ENCODE measurements at regions not wholly inside any gene's neighbourhood (a gene's known extent, or its start where the extent isn't known, plus 50 kb on each side); places are given as distances from the start of the nearest gene placed in this dataset.

DNA sequence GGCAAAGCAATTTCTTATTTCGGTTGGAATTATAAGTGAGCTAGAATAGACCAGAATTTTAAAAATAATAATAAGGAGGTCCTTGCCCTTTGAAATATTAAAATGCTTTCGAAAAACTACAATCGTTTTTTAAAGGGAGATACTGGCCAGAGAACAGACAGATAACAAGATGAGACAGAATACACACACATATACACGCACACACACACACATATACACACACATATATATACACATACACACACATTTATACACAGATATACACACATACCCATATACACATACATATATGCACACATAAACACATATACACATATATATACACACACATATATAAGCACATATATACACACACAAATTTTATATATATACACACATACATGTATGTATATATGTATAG is 175.3 kb upstream of the MIR17HG start:
- DNase-seq (ENCODE audit: low read depth in 1 of 2, low spot score in 1 of 2): no peak
- Histone ChIP-seq H3K27me3 (ENCODE audit: insufficient read depth, poor library complexity, severe bottlenecking) (no peaks in the 10 kb centered on the region), H3K4me3 (replicated peaks; ENCODE audit: insufficient read depth, low read length) (no peak overlapping the region), H3K27ac (replicated peaks) (no peak overlapping the region)
- TF ChIP-seq SPI1 (IDR thresholded peaks at IDR 0.05; ENCODE audit: borderline replicate concordance, low read depth): no peak
- TF ChIP-seq, protein P1, sequence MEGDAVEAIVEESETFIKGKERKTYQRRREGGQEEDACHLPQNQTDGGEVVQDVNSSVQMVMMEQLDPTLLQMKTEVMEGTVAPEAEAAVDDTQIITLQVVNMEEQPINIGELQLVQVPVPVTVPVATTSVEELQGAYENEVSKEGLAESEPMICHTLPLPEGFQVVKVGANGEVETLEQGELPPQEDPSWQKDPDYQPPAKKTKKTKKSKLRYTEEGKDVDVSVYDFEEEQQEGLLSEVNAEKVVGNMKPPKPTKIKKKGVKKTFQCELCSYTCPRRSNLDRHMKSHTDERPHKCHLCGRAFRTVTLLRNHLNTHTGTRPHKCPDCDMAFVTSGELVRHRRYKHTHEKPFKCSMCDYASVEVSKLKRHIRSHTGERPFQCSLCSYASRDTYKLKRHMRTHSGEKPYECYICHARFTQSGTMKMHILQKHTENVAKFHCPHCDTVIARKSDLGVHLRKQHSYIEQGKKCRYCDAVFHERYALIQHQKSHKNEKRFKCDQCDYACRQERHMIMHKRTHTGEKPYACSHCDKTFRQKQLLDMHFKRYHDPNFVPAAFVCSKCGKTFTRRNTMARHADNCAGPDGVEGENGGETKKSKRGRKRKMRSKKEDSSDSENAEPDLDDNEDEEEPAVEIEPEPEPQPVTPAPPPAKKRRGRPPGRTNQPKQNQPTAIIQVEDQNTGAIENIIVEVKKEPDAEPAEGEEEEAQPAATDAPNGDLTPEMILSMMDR (IDR thresholded peaks at IDR 0.05; ENCODE audit: insufficient read depth, low read length): no peak
- no peak for TF ChIP-seq POLR2AphosphoS5 (IDR thresholded peaks at IDR 0.05; ENCODE audit: low read depth)
- TF ChIP-seq GABPA (IDR thresholded peaks at IDR 0.05; ENCODE audit: low read depth): no peak
- TF ChIP-seq, protein P2, sequence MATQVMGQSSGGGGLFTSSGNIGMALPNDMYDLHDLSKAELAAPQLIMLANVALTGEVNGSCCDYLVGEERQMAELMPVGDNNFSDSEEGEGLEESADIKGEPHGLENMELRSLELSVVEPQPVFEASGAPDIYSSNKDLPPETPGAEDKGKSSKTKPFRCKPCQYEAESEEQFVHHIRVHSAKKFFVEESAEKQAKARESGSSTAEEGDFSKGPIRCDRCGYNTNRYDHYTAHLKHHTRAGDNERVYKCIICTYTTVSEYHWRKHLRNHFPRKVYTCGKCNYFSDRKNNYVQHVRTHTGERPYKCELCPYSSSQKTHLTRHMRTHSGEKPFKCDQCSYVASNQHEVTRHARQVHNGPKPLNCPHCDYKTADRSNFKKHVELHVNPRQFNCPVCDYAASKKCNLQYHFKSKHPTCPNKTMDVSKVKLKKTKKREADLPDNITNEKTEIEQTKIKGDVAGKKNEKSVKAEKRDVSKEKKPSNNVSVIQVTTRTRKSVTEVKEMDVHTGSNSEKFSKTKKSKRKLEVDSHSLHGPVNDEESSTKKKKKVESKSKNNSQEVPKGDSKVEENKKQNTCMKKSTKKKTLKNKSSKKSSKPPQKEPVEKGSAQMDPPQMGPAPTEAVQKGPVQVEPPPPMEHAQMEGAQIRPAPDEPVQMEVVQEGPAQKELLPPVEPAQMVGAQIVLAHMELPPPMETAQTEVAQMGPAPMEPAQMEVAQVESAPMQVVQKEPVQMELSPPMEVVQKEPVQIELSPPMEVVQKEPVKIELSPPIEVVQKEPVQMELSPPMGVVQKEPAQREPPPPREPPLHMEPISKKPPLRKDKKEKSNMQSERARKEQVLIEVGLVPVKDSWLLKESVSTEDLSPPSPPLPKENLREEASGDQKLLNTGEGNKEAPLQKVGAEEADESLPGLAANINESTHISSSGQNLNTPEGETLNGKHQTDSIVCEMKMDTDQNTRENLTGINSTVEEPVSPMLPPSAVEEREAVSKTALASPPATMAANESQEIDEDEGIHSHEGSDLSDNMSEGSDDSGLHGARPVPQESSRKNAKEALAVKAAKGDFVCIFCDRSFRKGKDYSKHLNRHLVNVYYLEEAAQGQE (IDR thresholded peaks at IDR 0.05; ENCODE audit: insufficient replicate concordance, low read depth): no peak

DNA sequence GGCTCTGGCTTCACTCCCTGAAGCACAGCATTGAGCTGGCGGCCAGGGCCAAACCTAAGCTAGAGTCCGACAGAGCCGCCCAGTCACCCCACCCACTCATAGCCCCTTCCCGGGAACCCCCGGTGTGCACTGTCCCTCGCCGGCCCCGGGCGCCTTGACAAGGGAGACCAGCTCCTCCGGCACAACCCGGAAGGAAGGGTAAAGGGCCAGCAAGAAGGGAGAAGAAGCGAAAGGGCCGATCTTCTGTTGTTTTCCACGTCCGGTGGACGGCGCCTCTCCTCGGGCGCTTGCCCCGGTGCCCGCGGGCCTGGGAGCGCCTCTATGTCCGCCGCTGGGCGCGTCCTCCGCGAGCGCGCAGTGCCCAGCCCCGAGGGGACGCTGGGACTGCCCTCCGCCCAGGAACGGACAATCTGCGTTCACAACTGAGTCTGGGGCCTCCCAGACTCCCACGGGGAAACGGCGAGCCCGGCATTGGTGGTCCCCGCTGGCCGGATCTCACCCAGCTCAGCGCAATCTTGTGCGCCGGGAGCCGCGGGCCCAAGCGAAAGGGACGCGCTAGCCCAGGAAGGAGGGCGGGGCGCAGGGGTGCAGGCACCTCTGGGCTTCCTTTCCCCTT is 172.5 kb upstream of the MIR17HG start:
- no peak for DNase-seq (ENCODE audit: low read depth in 1 of 2, low spot score in 1 of 2)
- no peaks in the 10 kb centered on the region for H3K27me3 ChIP-seq (ENCODE audit: insufficient read depth, poor library complexity, severe bottlenecking)
- TF ChIP-seq, protein P2 (IDR thresholded peaks at IDR 0.05; ENCODE audit: insufficient replicate concordance, low read depth): no peak
- TF ChIP-seq, protein P1 (IDR thresholded peaks at IDR 0.05; ENCODE audit: insufficient read depth, low read length): no peak
- TF ChIP-seq POLR2AphosphoS5 (IDR thresholded peaks at IDR 0.05; ENCODE audit: low read depth) (no peak), SPI1 (IDR thresholded peaks at IDR 0.05; ENCODE audit: borderline replicate concordance, low read depth) (no peak), GABPA (IDR thresholded peaks at IDR 0.05; ENCODE audit: low read depth) (no peak)
- H3K27ac ChIP-seq (replicated peaks): no peak overlapping the region
- H3K4me3 ChIP-seq (replicated peaks; ENCODE audit: insufficient read depth, low read length): no peak overlapping the region

DNA sequence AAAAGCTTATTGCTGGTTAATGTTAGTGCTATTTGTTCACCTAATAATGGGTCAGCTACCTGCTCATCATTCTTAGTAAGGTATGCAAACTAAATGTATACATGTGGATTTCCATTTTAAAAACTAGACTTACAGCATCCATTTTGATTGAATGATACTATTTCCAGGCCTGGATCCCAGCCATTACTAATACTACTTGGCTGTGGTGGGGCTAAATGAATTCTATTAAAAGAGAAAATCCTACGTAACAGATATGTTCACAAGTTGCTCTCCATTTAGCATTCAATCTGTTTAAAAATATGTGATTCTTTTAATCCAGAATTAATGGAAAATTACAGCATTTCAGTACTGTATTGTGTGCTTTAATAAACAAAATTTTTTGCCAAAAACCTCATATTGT is 169.4 kb upstream of the MIR17HG start:
- DNase-seq (ENCODE audit: low read depth in 1 of 2, low spot score in 1 of 2): no peak
- no peak overlapping the region for H3K27ac ChIP-seq (replicated peaks)

DNA sequence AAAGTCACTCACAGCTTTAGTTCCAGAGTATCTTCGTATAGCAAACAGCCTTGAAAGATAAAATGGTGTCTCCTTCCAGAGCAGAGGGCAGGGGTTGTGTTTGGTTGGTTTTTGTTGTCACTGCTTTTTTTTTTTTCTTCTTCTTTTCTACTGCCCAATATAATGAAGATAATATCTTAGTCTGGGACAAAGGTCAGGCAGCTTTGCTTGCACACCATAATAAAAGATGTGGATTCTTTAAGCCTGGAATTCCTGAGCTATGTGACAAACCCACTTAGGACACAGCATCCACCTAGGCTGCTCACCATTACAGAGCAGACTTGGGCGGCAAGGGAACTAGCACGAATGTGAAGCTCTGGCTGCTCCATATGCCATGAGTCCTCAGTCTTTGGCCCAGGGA is 165.6 kb upstream of the MIR17HG start:
- Histone ChIP-seq H3K4me3 (replicated peaks; ENCODE audit: insufficient read depth, low read length) (no peak overlapping the region), H3K27me3 (ENCODE audit: insufficient read depth, poor library complexity, severe bottlenecking) (no peaks in the 10 kb centered on the region), H3K27ac (replicated peaks) (no peak overlapping the region)
- DNase-seq (ENCODE audit: low read depth in 1 of 2, low spot score in 1 of 2): no peak
- TF ChIP-seq POLR2AphosphoS5 (IDR thresholded peaks at IDR 0.05; ENCODE audit: low read depth): no peak
- TF ChIP-seq SPI1 (IDR thresholded peaks at IDR 0.05; ENCODE audit: borderline replicate concordance, low read depth): no peak
- TF ChIP-seq, protein P1 (IDR thresholded peaks at IDR 0.05; ENCODE audit: insufficient read depth, low read length): no peak
- TF ChIP-seq, protein P2 (IDR thresholded peaks at IDR 0.05; ENCODE audit: insufficient replicate concordance, low read depth): no peak
- TF ChIP-seq GABPA (IDR thresholded peaks at IDR 0.05; ENCODE audit: low read depth): no peak

More for the DNA sequence above, 169.4 kb upstream of the MIR17HG start:
- Histone ChIP-seq H3K27me3 (ENCODE audit: insufficient read depth, poor library complexity, severe bottlenecking) (no peaks in the 10 kb centered on the region), H3K4me3 (replicated peaks; ENCODE audit: insufficient read depth, low read length) (no peak overlapping the region)
- TF ChIP-seq GABPA (IDR thresholded peaks at IDR 0.05; ENCODE audit: low read depth): no peak
